NCI-H1092 (cell line): ENCODE measurements at regions not wholly inside any gene's neighbourhood (a gene's known extent, or its start where the extent isn't known, plus 50 kb on each side); places are given as distances from the start of the nearest gene placed in this dataset.
"Not testable (repeated sequence)": the region's sequence is repeated elsewhere in the genome, so short reads cannot be mapped to it uniquely, and the experiment has no call there.

Experiments
- DNase-seq: peaks from one replicate; lab custom pipeline; 2025; lab: John Stamatoyannopoulos, UW

DNA sequence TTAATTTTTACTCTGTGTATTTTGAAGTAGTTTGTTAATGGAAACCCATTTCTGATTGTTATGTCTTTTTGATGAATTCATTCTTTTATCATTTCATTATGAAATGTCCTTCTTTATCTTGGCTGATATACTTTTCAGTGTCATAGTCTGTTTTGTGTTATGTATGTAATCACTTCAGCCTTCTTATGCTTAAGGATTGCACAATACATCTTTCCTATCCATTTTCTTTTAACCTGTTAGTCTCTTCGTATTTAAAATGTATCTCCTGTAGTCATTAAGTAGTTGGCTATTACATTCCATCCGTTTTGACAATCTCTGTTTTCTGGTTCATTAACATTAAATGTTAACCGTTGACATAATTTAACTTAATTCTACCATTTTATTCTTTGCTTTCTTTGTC lies 344.6 kb upstream of the CTNND2 start:
- DNase-seq, result no peak

DNA sequence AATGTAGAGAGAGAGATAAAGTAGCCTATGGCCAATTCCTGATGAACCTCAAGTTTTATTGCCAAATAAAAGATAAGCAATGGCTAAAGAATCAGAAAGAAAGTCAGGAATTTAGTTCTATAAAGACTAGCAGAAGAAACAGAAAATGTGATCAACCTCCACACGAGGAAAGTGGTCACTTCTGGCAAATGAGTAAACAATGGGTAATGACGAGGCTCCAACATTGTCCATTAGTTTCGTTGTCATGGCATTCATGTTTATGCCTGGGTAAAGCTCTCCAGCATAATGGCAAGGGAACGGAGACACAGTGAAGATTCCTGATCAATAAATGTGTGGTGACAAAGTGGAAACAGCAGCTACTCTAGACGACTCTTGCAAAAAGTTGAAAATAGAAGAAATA lies 341.8 kb upstream of the CTNND2 start:
- no peak for DNase-seq

DNA sequence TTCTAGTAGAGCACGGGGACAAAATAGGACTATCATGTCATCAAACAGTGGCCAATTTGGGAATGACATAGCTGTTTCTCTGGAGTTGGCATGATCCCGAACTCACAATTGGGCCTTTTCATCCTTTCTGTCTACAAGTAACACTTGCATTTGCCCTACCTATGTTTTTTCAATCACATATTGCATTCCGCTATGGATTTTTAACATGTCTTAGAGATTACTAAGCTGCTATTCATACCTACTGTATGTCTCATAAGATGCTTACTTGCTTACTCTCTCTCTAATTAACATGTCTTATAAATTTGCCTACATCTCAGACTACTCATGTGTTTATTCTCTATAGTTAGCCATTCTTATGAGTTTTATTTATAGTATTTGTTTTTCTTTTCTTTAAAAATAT lies 341.2 kb upstream of the CTNND2 start:
- no peak for DNase-seq

DNA sequence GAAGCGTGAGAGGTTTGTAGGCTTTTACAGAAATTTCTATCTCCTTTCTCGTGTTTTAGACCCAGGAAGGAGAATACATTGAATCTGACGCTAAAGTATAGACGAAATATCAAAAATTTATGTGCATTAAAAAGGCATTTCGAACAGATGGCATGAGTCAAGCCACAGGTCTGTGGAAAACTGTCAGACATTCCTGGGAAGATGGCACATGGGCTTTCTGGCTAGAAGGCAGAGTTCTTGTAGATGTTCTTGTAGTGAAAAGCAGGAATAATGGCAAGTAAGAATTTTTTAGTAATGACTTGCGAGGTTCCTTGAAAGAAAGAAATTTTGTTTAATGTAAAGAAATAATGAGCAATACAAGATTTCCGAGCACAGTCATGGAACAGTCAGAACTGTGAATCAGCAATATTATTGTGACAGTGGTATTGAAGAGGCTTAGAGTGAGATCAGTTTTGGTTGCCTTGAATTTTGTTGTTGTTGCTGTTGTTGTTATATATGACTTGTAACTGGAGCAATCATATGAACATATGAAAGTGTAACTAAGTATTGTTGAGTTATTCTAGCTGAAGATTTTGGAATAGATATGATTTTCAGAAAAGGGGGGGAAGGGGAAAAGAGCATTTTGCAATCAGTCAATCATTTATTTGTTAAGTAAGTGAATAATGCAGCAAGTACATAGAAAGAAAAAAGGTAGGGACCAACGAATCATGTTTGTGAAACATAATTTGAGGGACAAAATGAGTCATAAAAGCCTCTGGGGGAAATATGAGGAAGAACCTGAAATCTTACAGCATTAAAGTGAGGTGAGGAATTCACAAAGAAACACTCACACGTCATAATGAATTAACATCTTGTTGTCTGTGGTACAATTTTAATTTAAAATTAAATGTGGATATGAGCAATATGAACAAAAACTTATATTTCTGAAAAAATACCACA lies 339.0 kb upstream of the CTNND2 start:
- no peak for DNase-seq

DNA sequence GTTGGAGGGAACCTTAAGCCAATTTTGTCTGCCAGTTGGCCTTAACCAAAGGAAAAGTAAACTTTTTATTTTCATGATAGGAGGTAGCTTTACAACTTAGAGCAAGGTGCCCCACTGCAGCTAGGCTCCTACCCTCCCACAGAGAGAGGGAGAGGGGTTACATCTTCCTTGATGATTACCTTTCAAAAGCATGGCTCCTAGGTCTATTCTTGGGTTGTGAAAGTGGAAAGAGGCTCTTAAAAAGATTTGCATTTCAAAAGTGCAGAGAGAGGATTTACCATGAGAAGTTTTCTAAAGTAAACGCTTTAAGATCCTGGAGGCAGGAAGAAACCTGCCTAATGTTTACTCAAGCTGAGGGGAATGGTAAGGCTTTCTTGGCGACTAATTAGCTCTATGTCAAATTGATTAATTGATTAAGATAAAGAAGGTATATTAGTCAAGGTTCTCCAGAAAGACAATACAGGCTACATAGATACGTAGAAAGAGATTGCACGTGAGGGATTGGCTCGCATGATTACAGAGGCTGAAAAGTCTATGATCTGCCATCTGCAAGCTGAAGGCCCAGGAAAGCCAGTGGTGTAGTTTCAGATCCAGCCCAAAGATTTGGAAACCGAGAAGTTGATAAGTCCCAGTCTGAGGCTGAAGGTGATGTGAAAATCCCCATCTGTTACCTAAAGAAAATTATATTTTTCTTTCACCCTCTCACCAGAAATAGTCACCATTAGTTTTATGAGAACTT lies 333.8 kb upstream of the CTNND2 start:
- no peak for DNase-seq

DNA sequence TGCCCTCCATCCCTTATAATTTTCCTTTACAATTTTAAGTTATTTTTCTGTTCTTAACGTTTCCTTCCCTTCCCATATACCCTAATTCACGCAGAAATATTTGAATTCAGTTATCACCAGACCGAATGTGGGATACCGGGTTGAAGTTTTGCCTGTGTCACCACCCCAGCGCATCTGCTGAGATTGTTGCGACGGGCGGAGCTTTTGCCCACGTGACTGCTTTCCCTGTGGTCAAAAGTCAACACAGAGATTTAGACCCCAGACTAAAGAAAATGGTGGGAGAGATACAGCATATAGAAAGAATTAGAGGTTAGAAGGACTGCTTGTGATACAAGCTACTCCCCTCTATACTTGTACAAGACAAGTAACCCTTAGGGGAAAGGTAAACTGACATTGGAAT lies 326.4 kb upstream of the CTNND2 start:
- DNase-seq, result no peak

DNA sequence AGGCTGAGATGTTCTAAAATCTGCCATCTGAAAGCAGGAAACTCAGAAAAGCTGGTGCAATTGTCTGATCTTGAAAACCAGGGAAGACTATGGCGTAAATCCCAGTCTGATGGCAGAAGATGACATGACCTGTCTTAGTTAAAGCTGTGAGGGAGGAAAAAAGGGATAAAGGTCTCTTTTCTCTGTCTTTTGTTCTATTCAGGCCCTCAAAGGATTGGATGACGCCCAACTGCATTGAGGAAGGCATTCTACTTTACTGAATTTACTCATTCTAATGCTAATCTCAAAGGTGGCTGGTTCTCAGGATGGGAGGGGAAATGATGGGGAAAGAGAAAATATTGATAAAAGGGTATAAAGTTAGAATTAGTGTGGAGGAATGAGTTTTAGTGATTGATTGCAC lies 312.8 kb upstream of the CTNND2 start:
- no peak for DNase-seq

DNA sequence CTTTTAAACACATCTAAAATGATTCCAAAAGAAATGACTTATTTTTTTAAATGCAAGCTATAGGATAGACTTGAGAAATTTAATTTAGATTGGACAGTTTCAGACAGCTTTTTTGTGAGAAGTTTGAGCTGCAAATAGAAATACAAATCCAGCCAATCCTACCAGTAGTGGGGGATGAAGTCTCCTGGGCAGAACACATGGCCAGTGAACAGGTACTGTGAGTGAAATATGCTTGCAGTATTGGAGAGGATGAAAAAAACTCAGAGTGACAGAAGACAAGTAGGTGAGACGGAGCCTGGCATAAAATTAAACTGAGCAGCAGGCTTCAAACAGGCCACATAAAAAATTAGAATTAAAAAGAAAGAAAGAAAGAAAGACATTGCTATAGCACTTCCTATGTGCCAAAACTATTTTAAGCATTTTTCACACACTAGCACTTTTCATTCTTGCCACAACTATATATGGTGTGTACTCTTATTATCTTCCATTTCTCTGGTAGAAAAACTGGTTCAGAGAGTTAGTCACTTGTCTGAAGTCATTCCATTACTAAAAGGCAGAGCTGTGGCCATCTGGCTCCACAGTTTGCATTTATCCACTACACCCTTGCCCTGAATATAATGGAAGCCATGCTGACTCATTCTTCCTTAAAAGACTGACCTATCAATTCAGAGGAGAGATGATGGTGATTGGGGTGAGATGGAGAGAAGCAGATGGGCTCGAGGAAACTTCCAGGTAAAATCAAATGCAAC lies 310.2 kb upstream of the CTNND2 start:
- no peak for DNase-seq

DNA sequence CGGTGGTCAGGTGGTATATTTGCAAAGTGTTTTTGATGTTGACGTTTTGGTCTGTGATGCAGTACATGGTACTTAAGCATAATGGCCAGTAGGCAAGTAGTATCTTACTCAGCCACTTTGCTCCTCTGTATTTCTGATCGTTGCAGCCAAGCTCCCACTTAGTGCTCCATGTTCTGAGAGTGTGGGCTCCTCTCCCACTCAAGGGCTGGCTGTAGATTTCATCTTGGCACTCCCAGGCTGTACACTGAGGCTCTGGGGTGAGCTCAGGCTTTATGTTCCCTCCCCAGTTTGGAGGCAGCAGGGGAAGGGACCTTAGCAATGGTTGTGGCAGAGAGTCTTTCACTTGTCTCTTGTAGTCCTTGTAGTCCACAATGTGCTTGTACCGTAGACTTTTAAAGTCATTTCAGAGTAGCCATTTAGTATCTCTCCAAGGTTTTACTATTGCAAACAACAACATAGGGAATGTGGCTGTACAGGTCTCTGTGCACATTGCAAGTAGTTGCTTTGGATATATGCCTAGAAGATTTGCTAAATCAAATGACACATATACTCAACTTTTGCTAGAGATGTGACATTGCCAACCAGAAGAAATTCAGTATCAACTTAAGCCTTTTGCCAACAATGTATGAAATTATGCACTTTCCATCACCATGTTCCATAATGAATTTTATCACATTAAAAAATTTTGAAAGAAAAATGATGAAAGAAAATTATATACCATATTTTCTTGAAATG lies 304.3 kb upstream of the CTNND2 start:
- DNase-seq, result no peak

DNA sequence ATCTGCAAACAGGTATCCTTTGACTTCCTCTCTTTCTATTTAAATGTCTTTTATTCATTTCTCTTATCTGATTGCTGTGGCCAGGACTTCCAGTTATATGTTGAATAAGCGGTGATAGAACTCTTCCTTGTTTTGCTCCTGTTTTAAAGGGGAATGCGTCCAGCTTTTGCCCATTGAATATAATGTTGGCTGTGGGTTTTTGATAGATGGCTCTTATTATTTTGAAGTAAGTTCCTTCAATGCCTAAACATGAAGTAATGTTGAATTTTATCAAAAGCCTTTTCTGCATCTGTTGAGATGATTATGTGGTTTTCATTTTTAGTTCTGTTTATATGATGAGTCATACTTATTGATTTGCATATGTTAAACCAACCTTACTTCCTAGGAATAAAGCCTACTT lies 300.5 kb upstream of the CTNND2 start:
- DNase-seq, result no peak

DNA sequence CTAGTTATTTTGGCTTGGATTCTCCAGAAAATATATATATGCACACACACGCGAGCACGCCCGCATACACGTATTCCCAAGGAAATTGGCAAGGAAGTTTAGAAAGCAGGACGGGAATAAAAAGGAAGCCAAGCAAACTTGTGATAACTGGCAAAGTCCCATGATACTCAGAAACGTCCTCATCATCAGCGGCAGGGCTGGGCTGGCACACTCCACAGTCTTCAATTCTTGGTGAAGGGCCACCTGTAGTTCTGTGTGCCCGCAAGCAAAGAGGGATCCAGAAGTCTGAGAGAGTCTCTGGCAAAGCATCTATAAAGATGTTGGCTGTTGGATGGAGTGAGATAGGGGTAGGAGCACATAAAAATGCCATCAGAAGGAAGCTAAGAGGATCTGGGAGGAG lies 289.3 kb upstream of the CTNND2 start:
- DNase-seq, result no peak

DNA sequence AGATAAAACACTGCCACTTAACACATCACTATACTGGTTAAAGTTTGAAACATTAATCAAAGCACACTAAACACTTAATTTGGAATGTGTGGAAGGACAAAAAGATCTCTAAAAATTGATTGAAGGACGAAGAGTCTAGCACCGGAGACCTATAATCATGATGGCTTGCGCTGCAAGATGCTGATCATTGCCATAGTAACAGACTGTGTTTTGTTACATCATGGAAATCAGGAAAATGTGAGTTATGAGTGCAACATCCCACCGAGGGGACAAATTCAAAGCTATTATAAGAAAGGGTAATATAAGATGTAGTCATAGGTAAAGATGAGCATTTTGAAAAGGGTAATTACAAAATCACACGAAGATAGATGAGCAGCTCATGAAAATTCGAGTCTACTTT lies 278.8 kb upstream of the CTNND2 start:
- DNase-seq, result no peak

DNA sequence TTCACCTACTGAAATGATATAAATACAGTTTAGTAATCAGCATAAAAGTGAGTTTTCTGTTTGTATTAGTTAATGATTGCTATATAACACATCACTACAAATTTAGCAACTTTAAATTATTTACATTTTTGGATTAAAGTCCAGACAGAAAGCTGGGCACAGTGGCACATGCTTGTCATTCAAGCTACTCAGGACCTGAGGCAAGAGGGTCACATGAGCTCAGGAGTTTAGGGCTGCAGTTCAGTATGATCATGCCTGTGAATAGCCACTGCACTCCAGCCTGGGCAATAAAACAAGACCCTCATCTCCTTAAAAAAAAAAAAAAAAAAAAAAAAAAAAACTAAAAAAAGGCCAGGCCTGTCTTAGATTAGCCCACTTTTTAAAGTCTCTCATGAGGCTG lies 273.6 kb upstream of the CTNND2 start:
- DNase-seq, result no peak

DNA sequence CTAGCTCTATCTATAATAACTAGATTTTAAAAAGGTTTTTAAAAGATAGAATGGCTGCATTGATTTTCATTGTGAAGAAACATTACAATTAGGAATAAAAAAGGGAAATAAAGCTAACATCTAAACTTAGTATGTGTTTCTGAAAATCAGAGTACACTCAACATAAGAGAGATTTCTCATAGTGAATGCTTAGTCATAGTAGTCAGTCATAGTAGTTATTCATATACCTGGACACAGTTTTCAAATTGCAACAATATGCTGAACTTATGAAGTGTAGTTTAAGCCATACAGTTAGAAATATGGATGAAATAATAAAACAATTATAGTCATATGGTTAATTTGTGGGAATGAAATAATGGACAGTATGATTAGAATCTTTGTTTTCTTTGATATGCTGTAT lies 273.0 kb upstream of the CTNND2 start:
- no peak for DNase-seq

DNA sequence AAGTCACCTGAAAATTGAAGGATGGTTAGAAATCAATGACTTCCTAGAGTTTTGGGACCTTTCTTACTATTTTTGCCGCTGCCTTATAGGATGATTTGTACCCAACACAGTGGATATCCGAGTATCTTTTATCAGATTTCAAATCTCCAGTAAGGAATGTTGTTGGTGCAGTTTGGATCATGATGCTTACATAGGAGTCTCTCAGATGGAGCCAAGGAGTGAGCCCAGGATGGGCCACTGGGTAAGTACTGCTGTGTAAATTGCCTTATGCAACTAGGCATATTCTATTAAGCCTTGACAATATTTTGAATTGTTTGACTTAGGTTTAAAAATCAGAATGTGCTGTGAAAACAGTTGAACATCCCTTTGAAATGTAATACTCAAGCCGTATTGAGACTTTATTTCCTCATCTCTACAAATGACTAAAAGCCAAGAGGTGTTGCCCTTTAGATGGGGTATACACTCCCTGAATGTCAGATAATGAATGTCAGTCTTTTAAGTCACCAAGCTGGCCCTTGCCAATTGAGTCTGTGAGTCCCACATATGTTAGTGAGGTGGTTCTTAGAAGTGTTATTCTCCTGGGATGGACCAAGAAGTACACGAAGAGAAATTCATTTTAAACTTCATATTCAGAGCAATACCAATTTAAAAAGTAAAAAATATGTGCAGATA lies 271.8 kb upstream of the CTNND2 start:
- no peak for DNase-seq

DNA sequence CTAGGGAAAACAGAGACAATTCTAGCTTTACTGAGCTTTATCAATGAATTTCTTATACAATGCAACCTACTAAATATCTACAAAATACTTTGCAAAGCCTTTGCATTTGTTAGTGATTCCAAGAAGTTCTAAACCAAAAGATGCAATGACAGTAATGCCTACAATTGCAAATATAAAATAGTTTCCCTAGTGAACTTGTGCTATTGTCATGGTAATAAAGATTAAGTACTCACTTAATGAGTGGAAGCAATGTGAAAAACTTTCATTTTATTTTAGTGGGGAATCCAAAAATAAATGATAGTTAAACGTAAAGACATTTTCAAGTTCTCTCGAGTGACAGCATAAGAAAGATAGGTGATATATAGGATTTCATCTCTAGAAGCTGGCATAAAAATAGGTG lies 270.5 kb upstream of the CTNND2 start:
- no peak for DNase-seq

DNA sequence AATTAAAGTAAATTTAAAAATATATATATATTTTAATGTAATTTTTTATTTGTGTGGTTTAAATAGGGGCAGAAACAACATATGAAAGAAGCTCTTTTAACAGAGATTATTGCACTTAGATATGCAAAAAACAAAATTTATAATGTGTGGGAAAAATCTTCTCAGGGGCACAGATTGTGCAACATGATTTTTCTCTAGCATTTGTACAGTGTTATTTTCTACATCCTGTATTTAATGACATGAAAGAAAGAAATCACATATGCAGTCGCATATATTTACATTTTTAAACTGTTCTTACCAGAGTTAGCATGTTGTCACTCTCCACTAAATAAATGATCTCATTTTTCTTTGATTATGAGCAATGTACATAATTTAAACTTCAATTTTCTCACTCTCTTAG lies 265.3 kb upstream of the CTNND2 start:
- no peak for DNase-seq

DNA sequence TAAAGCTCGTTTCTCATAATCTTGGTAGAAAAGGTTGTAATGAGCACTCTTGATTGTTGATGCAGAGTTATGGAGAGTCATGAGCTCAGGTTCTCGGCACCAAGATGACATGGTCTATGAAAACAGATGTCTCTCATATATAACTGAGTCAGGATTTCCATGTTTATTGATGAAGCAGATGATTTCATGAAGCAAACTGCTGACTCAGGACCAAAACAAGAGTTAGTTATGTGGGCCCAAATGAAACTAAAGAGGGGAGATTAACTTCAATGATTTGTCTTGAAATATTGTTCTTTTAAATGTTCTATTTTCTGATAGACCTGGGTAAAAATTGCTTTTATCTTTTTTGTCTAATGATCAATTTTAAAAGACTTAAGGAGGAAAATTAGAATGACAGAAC lies 258.6 kb upstream of the CTNND2 start:
- DNase-seq, result no peak

DNA sequence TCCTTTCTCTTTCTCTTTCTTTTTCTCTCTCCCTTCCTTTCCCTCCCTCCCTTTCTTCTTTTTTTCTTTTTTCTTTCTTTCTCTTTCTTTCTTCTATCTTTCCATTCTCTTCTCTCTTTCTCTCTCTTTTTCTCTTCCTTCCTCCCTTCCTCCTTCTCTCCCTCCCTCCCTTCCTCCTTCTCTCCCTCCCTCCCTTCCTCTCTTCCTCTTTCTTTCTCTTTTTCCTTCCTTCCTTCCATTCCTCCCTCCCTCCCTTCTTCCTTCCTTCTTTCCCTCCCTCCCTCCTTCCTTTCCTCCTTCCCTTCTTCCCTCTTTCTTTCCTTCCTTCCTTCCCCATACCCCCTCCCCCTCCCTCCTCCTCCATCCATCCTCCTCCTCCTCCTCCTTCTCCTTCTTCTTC lies 243.3 kb upstream of the CTNND2 start:
- no peak for DNase-seq

DNA sequence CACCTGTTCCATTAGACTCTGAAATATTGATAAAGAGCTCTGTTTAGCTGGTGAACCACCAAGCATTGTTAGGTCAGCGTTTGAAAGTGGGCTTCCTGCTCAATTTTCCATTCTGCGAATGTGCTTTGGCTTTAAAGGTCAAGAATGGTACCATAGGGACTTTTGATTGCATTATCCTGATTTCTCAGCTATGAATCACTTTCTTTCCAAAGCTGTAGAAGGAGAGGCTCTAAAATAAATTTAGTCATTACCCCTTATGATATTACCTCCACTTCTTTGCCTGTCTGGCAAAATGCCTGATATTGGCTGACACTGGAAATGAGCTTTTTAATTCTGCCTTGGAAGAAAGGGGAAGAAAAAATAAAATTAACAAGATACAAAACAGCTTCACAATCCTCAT lies 237.2 kb upstream of the CTNND2 start:
- DNase-seq, result no peak

DNA sequence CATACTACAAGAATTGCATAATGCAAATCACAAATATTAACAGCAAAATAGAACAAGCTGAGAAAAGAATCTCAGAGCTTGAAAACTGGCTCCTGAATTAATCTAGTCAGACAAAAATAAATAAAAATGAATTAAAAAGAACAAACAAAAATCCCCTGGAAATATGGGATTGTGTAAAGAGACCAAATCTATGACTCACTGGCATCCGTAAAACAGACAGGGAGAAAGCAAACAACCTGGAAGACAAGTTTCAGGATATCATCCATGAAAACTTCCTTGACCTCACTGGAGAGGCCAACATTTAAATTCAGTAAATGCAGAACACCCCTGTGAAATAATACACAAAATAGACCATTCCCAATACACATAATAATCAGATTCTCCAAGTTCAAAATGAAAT lies 229.3 kb upstream of the CTNND2 start:
- DNase-seq, result no peak

DNA sequence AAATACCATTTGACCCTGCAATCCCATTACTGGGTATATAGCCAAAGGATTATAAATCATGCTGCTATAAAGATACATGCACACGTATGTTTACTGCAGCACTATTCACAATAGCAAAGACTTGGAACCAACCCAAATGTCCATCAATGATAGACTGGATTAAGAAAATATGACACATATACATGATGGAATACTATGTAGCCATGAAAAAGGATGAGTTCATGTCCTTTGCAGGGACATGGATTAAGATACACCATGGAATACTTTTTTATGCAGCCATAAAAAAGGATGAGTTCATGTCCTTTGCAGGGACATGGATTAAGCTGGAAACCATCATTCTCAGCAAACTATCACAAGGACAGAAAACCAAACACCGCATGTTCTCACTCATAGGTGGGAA lies 226.8 kb upstream of the CTNND2 start:
- DNase-seq, result not testable (repeated sequence)
